ENCODE measurements at regions not wholly inside any gene's neighbourhood (a gene's known extent, or its start where the extent isn't known, plus 50 kb on each side); places are given as distances from the start of the nearest gene placed in this dataset.

- Histone ChIP-seq H3K27ac (replicated peaks) (no peak overlapping the region), H3K4me3 (replicated peaks; ENCODE audit: insufficient read depth, low read length) (no peak overlapping the region), H3K27me3 (ENCODE audit: insufficient read depth, poor library complexity, severe bottlenecking) (peaks cover 13% of the 10 kb centered on the region)
- DNase-seq (ENCODE audit: low read depth in 1 of 2, low spot score in 1 of 2): no peak
- TF ChIP-seq GABPA (IDR thresholded peaks at IDR 0.05; ENCODE audit: low read depth) (no peak), CTCF (IDR thresholded peaks at IDR 0.05; ENCODE audit: insufficient read depth, low read length) (no peak), POLR2AphosphoS5 (IDR thresholded peaks at IDR 0.05; ENCODE audit: low read depth) (no peak), REST (IDR thresholded peaks at IDR 0.05; ENCODE audit: insufficient replicate concordance, low read depth) (no peak), SPI1 (IDR thresholded peaks at IDR 0.05; ENCODE audit: borderline replicate concordance, low read depth) (no peak)
These were observed 309.1 kb downstream of the EMP1 start for GRCh38 chr12:13505636-13506035.

- Histone ChIP-seq H3K4me3 (replicated peaks; ENCODE audit: insufficient read depth, low read length) (no peak overlapping the region), H3K27ac (replicated peaks) (no peak overlapping the region), H3K27me3 (ENCODE audit: insufficient read depth, poor library complexity, severe bottlenecking) (peaks cover 13% of the 10 kb centered on the region)
- no peak for DNase-seq (ENCODE audit: low read depth in 1 of 2, low spot score in 1 of 2)
- TF ChIP-seq SPI1 (IDR thresholded peaks at IDR 0.05; ENCODE audit: borderline replicate concordance, low read depth): no peak
- no peak for TF ChIP-seq CTCF (IDR thresholded peaks at IDR 0.05; ENCODE audit: insufficient read depth, low read length)
- TF ChIP-seq REST (IDR thresholded peaks at IDR 0.05; ENCODE audit: insufficient replicate concordance, low read depth): no peak
- TF ChIP-seq POLR2AphosphoS5 (IDR thresholded peaks at IDR 0.05; ENCODE audit: low read depth): no peak
These were observed 308.7 kb downstream of the EMP1 start for GRCh38 chr12:13505224-13505623.

- DNase-seq (ENCODE audit: low read depth in 1 of 2, low spot score in 1 of 2): no peak
- H3K27ac ChIP-seq (replicated peaks): no peak overlapping the region
- peaks cover 13% of the 10 kb centered on the region for H3K27me3 ChIP-seq (ENCODE audit: insufficient read depth, poor library complexity, severe bottlenecking)
- no peak overlapping the region for H3K4me3 ChIP-seq (replicated peaks; ENCODE audit: insufficient read depth, low read length)
- TF ChIP-seq REST (IDR thresholded peaks at IDR 0.05; ENCODE audit: insufficient replicate concordance, low read depth) (no peak), GABPA (IDR thresholded peaks at IDR 0.05; ENCODE audit: low read depth) (no peak), SPI1 (IDR thresholded peaks at IDR 0.05; ENCODE audit: borderline replicate concordance, low read depth) (no peak), CTCF (IDR thresholded peaks at IDR 0.05; ENCODE audit: insufficient read depth, low read length) (no peak)
These were observed 308.2 kb downstream of the EMP1 start for GRCh38 chr12:13504736-13505135.
